SK-N-DZ (cell line): ENCODE measurements at regions not wholly inside any gene's neighbourhood (a gene's known extent, or its start where the extent isn't known, plus 50 kb on each side); places are given as distances from the start of the nearest gene placed in this dataset.

ENCODE experiments used
- DNase-seq: peaks from one replicate; pipeline ENCODE4 v3.0.0-alpha.2; 2015; ENCODE audit warnings: low spot score

DNA sequence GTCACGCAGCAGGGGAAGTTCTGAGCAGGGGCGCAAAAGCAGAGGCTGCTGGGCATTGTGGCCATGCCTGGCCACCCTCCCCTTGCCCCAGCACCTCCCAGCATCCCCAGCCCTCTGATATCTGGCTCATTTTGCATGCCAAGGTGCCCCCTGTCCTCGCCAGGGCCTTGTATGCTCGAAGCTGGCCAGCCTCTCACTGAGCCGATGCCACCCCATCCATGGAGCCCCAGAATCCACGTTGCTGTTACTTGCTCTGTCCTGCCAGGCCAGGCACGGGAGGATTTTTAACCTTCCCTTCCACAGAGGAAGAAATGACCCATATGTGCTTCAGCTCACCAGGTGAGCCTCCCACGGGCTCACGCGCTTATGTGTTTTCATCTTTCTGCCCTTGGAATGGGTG, 413.4 kb downstream of the BCL11B start:
- DNase-seq = no peak

DNA sequence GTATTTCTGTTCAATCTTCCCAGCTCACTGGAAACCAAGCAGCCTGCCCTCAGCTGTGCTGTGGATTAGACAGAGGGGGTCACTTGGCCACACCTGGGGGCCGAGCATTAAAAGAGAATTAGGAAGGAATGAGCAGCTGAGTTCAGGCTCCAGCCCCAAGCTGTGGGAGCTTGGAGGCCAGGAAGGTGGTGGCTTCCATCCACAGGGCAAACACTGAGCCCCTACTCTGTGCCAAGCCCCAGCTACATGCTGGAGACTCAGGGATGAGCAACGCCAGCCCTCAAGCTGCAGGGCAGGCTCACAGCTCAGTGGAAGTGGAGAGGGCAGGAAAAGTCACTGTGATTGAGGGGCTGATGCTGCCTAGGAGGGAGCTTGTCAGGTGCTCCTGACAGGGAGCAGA, 412.7 kb downstream of the BCL11B start:
- DNase-seq = no peak

DNA sequence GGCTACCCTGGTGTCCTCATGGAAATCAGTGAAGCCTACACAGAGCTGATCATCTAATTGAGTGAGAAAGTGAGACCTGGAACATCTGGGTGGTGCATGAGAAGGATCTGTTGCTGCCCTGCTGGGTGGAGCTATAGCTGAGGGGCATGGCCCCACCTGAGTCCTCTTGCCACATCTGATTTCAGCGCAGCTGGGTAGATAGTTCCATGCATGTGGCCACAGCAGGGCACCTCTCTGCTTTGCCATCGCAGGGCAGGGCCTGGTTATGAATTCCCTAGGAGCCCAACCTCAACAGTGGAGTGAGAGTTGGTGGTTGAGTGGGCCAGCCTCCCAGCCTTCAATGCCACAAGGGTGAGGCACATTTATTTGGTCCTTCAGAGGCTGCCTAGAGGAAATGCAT, 407.8 kb downstream of the BCL11B start:
- no peak for DNase-seq

- DNase-seq = no peak
Measured at GRCh38 chr14:98867146-98867545, 404.9 kb downstream of the BCL11B start.

DNA sequence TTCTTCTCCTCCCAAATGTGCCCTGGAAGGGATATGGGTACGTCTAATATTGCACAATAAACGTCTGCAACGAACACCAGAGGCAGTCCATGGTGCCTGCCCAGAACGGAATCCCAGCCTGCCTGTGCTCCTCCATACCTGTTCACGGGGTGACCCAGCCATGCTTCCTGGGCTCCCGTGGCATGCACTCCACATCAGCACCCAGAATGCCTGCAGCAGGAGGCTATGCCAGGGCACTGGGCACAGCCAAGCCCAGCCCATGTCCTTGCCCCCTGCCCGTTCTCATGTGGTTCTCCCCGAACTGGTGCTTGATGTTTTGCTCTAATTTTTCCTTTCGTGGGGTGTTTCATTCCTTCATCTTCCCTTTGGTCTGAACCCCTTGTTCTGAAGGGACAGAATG, 404.3 kb downstream of the BCL11B start:
- DNase-seq = no peak

DNA sequence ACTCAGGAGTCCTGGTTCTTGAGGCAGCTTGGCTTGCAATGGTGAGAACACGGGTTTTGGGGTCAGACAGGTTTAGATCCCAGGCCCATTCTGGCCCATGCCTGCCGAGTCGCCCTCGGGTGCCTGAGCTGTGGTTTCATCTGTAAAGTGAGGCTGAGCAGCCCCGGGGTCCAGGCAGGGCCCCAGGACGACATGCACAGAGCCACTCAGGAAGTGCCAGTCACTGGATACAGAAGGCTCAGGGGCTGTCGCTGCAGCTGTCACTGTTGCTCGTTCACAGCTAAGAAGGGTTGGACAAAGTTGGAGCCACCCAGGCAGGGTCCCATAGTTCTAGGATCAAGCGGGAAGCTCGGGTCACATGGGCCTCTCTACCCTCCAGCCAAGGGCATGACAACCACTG, 403.1 kb downstream of the BCL11B start:
- DNase-seq = no peak

- no peak for DNase-seq
Measured at GRCh38 chr14:98871796-98872195, 400.2 kb downstream of the BCL11B start.

DNA sequence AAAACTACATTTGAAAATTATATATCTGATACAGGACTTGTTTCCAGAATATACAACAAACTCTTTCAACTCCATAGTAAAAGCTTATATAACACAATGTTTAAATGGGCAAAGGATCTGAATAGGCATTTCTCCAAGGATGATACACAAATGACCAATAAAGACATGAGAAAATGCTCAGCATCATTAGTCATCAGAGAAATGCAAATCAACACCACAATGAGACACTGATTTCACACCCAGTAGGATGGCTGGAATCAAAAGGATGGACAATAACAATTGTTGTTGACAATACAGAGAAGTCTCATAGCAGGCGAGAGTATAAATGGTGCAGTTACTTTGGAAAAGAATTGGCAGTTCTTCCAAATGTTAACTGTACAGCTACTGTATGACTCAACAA, 394.9 kb downstream of the BCL11B start:
- no peak for DNase-seq

- no peak for DNase-seq
Measured at GRCh38 chr14:98878282-98878681, 393.7 kb downstream of the BCL11B start.

DNA sequence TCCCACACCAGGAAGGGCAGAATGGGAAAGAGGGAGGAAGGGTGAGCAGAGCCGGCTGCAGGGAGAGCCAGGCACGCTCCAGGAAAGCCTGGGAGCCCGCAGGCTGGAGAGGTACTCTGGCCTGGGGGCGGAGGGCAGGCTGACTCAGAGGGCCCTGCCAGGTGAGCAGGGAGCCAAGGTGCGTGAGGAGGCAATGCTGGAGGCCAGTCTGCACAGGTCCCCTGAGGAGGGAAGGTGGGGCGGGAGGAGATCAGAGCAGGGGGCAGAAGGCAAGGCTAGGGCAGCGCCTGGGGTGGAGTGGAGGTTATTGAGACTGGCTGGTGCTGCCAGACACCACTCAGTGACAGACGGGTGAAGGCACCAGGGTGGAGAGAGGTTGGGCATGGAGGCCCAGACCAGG, 385.0 kb downstream of the BCL11B start:
- no peak for DNase-seq

DNA sequence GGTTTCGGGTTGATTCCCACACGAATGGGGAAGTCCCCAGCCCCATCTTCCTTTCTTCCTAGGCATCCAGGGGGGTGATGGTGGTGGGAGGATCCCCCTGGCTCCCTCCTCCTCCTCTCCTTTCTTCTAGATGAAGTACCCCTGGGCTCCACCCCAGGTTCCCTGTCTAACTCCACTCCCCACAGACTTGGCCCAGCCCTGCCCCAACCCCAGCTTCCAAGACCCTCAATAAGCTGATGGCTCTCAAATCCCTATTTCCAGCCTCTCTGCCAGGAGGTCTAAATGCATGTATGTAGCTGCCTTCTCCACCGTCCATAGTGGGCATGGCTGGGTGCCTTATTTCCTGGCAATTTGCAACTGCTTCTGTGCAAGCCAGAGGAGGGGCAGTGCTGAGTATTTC, 383.7 kb downstream of the BCL11B start:
- no peak for DNase-seq

- DNase-seq = no peak
Measured at GRCh38 chr14:98888927-98889835, 382.8 kb downstream of the BCL11B start.

DNA sequence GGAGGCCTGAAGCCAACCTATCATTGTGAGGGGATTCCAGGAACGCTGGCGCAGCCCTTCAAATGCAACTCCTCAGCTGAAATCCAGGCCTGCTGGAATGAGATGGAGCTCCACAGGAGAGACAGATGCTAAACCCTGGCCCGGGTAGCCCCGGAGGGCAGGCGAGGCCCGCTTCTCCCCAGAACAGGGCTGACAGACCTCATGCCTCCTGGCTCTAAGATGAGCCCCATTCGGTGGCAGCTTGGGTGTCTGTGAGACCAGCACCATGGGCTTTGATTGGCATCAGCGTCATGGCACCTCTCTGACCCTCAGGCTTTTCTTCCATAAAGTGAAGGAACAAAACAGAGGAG, 382.2 kb downstream of the BCL11B start:
- DNase-seq = no peak

DNA sequence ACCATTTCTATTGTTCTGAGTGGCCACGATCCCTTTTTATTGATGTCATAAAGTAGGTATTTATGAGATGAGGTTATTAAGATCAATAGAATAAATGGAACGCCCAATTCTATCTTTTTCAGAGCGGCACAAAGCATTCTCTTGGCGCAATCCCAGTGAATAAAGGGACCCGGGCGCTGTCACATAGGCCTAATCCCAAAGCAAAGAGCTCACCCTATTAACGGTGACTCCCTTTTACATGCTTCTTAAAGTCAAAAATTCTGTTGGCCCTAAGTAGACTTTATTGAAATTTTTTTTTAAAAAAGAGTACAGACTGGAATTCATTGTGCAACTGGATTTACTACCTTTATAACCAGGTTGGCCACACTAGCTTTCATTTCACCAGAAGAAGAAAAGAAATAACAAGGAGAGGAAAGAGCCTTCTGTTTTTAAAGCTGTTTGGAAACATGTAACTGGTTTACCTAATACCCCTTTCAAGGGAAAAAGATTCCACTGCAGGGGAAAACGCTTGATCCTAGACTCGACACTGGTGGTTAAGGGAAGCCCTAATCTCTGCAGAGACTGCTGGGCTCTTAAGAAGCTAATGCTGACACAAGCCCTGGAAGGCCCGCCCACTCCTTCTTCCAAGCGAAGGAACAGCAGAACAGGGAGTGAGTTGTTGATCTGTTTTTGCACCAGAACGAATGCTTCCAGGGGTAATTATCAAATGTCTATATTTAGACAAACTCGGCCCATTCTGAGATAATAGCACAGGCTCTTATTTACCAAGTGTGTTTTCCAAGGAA, 381.2 kb downstream of the BCL11B start:
- no peak for DNase-seq

DNA sequence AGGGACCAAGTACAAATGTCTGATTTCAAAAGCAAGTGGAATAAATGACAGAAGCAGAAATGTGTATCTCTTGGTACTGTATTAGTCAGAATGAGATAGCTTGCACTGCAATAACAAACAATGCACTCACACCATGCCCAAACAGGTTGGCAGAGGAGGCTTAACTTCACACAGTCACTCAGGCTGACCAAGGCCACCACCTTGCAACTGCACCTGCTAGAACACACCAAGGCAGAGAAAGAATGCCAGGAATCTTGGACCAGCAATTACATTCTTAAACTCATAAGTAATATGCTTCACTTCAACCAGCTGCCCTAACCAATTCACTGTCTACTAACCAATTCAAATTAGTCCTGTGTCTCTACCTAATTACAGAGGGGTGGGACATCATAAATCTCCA, 378.3 kb downstream of the BCL11B start:
- no peak for DNase-seq

GRCh38 chr14:98894600-98894999, 377.4 kb downstream of the BCL11B start:
- no peak for DNase-seq

GRCh38 chr14:98896449-98896848, 375.5 kb downstream of the BCL11B start:
- DNase-seq = no peak

GRCh38 chr14:98897605-98898309, 374.2 kb downstream of the BCL11B start:
- no peak for DNase-seq

GRCh38 chr14:98899441-98899840, 372.6 kb downstream of the BCL11B start:
- no peak for DNase-seq

DNA sequence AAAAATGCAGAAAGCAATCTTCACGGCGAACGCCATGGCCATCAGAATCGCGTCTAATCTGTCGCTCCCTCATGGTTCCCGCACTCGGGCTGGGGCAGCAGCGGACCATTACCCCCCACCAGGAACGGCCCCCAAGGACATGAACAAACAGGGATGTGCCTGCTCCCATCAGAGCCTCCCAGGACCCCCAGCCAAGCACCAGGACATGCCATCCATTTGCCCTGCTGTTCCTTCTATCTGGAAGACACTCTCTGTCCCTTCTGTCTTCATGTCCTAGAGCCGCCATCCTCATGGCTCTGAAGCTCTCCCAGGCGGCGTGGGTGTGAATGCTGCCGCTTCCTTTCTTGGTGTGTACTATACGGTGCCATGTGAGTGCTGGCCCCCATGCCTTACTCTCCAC, 371.8 kb downstream of the BCL11B start:
- DNase-seq = no peak

GRCh38 chr14:98900798-98901197, 371.2 kb downstream of the BCL11B start:
- DNase-seq = no peak

- DNase-seq = no peak
Measured at GRCh38 chr14:98901511-98902205, 370.3 kb downstream of the BCL11B start.
